ENCODE measurements at regions not wholly inside any gene's neighbourhood (a gene's known extent, or its start where the extent isn't known, plus 50 kb on each side); places are given as distances from the start of the nearest gene placed in this dataset.
"Not testable (repeated sequence)": the region's sequence is repeated elsewhere in the genome, so short reads cannot be mapped to it uniquely, and the experiment has no call there.

DNA sequence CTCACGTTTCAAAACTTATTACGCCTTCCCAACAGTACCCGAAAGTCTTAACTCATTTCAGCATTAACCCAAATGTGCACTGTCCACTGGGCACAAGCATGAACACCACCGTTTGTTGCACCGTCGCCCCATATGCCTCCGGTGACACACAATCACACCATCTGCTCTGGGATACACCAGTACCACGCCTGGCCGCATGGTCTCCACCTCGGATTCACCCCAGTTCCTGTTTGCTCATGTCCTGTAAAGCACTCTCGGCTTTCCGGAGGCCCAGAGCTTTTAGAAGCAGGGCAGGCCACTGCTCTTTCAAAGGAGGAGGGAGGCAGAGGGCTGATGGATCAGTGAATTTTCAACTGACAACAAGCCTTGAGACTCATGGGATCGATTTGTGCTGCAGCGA lies 1570.0 kb upstream of the DEFB115 start:
- DNase-seq (ENCODE audit: low read depth in 4 of 4, low spot score in 1 of 4): no peak

DNA sequence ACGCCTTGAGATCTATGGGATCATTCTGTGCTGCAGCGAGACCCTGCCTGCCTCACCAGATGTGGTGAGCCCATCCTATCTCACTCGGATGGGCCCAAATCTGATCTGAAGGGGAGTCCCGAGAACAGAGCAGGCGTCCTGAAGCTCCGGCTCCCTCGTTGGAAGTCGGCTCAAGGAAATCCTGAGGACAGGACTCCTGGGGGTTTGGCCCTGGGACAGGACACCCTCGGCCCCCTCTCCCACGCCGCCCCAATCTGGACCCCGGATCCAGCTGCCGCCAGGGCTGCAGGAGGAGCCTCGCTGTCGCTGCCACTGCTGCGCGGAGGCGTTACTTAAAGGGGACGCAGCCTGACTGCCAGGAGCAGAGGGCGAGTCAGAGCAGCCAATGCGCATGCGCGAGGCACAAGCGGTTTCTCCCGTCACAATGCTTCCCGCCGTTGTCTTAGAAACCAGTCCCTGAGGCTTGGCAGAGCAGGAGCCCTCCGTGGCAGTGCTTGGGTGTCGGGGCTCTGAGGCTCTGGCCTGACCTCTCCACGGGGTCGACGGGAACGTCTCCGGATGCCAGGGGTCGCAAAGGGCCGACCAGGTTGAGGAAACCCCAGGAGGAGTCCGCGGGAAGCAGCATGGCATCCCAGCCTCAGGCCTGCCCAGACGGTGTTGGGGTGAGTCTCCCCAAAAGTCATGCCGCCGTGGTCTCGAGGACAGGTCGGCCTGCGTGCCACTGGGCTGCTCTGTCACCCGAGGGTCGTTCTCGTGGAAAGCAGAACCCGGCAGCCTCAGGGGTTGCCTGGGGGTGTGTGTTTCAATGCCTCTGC lies 1567.8 kb upstream of the DEFB115 start:
- peak in 2 of 4 experiments; percentile 14 to 27 for DNase-seq (ENCODE audit: low read depth in 4 of 4, low spot score in 1 of 4)

- DNase-seq (ENCODE audit: low read depth in 4 of 4, low spot score in 1 of 4): no peak
Observed at GRCh38 chr20:29690274-29690673, 1567.2 kb upstream of the DEFB115 start.

GRCh38 chr20:29740601-29740950 lies 1516.9 kb upstream of the DEFB115 start:
- DNase-seq (ENCODE audit: low read depth in 4 of 4, low spot score in 1 of 4): no peak

DNA sequence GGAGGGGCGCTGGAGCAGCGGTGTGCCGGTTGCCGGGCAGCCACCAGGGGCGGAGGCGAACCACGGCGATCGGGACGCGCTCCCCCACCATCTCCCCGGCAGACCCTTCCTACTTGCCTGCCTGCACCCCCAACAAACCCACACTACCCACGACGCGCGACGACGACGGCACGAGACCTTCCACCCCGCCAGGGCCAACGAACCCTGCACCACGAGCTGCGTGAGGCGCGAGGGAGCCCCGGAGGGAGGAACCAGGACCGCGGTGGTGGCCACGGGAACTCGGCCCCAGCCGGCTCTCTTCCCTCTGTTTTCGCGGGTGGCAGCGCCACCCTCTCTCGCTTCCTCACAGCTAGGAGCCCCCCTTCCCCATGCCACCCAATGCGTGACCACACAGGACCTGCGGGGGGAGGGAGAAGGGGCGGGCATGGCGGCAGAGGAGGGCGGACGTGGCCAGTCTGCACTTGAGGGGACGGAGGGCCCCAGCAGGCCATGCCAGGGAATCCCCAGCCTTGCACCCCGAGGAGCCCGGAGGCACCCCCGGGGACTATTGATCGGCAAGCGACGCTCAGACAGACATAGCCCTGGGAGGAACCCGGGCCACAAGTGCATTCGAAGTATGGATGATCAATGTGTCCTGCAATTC lies 1516.4 kb upstream of the DEFB115 start:
- DNase-seq (ENCODE audit: low read depth in 4 of 4, low spot score in 1 of 4): no peak

- no peak for DNase-seq (ENCODE audit: low read depth in 4 of 4, low spot score in 1 of 4)
Observed at GRCh38 chr20:29741594-29741893, 1515.9 kb upstream of the DEFB115 start.

- no peak for DNase-seq (ENCODE audit: low read depth in 4 of 4, low spot score in 1 of 4)
Observed at GRCh38 chr20:29741894-29742698, 1515.4 kb upstream of the DEFB115 start.

- no peak for DNase-seq (ENCODE audit: low read depth in 4 of 4, low spot score in 1 of 4)
Observed at GRCh38 chr20:29742699-29743100, 1514.8 kb upstream of the DEFB115 start.

- DNase-seq (ENCODE audit: low read depth in 4 of 4, low spot score in 1 of 4): no peak
Observed at GRCh38 chr20:29743101-29743931, 1514.1 kb upstream of the DEFB115 start.

DNA sequence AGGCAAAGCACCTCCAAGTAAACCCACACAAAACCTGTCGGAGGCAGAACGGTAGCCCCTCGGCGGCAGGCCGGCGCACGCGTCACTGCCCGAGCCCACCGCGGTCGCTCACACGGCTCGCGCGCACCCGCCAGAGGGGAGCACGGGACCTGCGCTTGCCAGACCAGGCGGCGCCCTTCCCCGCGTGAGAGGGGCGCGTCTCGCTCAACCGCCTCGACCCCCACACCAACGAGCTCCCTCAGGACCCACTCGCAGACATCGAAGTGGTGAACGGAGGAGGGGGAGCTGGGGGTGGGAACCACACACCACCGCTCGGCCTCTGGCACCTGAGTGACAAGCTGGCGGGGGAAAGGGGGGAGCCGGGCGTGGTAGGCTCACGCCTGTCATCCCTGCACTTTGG lies 1513.4 kb upstream of the DEFB115 start:
- DNase-seq (ENCODE audit: low read depth in 4 of 4, low spot score in 1 of 4): no peak

DNA sequence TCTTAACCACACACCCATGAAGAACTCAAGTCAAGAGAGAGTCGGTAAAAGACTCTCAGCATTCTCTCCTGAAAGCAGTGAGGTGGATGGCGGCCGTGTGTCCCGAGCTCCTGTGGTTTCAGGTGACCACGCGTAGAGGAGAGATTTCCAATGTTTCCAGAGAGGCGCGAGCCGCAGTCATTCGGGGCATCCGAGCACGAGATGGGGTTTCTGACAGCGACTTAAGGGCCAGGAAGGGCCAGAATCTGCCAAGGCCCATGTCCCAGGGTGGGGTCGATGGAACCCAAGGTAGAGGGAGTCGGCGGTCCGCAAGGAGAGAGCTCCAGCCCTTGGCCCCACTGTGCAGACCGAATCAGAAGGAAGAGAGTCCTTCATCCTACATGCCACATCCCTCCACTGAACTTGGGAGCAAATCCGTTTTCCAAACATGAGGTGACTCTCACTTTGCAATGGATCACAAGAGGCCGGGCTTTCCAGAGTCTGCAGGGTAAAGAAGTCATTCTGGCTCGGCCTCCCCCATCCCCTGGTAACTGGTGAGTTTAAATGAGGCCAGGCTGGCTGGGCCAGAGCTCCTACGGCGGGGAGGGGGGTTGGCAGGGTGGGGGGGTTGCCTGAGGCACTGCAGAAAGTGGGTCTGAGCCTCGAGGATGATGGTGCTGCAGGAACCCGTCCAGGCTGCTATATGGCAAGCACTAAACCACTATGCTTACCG lies 1511.8 kb upstream of the DEFB115 start:
- not testable (repeated sequence) for DNase-seq (ENCODE audit: low read depth in 4 of 4, low spot score in 1 of 4)

GRCh38 chr20:29750268-29750899 lies 1507.1 kb upstream of the DEFB115 start:
- DNase-seq (ENCODE audit: low read depth in 4 of 4, low spot score in 1 of 4): no peak

DNA sequence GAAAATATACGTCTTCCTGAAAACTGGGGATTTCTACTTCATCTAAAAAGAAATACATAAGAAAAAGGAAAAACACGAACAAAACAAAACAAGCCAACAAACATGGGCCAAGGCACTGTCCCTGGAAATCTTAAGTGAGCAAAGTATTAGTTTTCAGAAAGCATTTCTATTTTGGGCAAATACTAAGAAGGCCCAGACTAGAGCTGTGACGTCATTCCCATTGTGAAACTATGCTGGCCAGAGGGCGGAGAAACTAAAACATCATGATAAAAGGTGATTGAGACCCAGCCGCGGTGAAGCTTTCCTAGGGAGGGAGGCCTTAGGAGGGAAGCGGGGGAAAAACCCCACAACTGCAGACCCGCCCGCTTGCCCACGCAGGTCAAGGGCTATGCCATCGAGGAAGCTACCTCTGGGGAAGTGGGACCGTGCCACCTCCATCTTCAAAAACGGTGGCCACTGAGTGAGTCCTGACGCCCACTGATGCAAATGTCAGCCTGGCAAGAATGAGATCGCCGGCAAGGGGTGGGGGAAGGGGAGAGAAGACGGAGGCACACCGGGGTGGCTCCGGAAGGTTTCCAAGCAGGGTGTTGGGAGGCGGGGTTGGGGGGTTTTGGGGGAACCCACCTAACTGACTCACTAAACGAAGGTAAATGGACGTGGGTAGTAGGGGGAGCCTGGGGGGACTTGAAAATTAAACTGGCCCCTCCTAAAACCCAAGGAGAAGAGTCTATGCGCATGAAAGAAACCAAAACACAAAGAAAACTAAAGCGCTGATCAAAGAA lies 1504.6 kb upstream of the DEFB115 start:
- peak in 1 of 4 experiments; percentile 17 for DNase-seq (ENCODE audit: low read depth in 4 of 4, low spot score in 1 of 4)

- peak in 1 of 4 experiments; percentile 16 for DNase-seq (ENCODE audit: low read depth in 4 of 4, low spot score in 1 of 4)
Observed at GRCh38 chr20:29753426-29753746, 1504.1 kb upstream of the DEFB115 start.

- not testable (repeated sequence) for DNase-seq (ENCODE audit: low read depth in 4 of 4, low spot score in 1 of 4)
Observed at GRCh38 chr20:29753879-29754278, 1503.6 kb upstream of the DEFB115 start.

DNA sequence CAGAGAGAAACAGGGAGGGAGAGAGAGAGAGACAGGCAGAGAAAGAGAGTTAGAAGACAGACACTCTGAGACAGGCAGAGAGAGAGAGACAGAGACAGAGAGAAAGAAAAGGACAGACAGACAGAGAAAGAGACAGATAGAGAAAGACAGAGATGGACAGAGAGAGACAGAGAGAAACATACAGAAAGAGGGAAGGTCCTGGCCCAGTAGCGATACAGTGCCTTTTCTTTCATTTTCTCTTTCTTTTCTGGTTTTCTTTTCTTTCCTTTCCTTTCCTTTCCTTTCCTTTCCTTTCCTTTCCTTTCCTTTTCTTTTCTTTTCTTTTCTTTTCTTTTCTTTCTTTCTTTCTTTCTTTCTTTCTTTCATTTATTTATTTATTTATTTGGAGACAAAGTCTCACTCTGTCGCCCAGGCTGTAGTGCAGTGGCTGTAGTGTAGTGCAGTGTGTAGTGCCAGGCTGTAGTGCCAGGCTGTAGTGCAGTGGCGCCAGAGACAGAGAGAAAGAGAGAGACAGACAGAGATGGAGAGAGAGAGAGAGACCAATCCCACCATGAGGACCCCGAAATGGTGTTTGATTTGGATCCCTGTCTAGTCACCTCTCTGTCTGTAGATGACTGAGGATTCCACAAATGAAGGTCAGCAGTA lies 1501.5 kb upstream of the DEFB115 start:
- DNase-seq (ENCODE audit: low read depth in 4 of 4, low spot score in 1 of 4): not testable (repeated sequence)

- no peak for DNase-seq (ENCODE audit: low read depth in 4 of 4, low spot score in 1 of 4)
Observed at GRCh38 chr20:29756664-29757063, 1500.8 kb upstream of the DEFB115 start.

- DNase-seq (ENCODE audit: low read depth in 4 of 4, low spot score in 1 of 4): not testable (repeated sequence)
Observed at GRCh38 chr20:29761621-29762385, 1495.7 kb upstream of the DEFB115 start.

All from stimulated activated CD4-positive, alpha-beta T cell treated with anti-CD3 and anti-CD28 coated beads, Interleukin-1b, Interleukin-23, amount 100 ng/mL, for 24 hours (primary cell).